ENCODE measurements at regions not wholly inside any gene's neighbourhood (a gene's known extent, or its start where the extent isn't known, plus 50 kb on each side); places are given as distances from the start of the nearest gene placed in this dataset.

- no peaks in the 10 kb centered on the region for H3K27me3 ChIP-seq
- no peak overlapping the region for H3K4me3 ChIP-seq
- no peak for DNase-seq
- no peaks in the 10 kb centered on the region for H3K36me3 ChIP-seq
- 95 to 100% (median 98%) methylated on average over 1 of the region's 1 CpG for WGBS, 3 donors
- H3K27ac ChIP-seq, result no peak overlapping the region
- TF ChIP-seq POLR2A (IDR thresholded peaks at IDR 0.05) (no peak), CTCF (IDR thresholded peaks at IDR 0.05) (no peak), EP300 (IDR thresholded peaks at IDR 0.05) (no peak)
- intact Hi-C loops (cut with DNase I), result no loop called here
- H3K4me1 ChIP-seq (ENCODE audit: insufficient read depth), result no peaks in the 10 kb centered on the region
- H3K9me3 ChIP-seq, result no peaks in the 10 kb centered on the region
Measured at GRCh38 chr7:118094044-118094443, 89.9 kb upstream of the LSM8 start.

DNA sequence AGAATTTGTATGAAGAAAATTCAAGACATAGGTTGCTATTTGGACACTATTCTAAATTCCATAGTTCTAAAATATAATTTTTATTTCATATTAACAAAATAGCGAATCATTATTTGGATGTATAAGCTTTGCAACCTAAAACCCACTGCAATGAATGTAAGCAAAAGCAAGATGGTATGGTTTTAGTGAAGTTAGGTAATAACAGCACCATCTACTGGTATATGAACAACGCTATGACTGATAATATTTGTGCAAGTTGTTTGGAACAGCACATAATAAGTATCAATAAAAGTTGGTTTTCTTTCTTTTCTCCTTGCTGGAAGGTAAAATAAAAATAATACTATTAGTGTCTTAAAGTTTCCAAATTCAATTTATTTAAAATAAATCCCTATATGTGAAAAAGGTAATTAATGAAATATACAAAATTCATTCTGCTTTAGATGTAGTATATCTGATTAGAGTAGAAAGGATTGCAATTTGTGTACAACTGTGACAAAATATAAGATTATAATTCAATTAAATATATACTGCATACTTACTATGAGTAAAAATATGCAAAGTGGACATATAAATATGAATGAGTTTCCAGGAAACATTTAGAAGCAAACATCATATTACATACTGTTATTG is 79.0 kb upstream of the LSM8 start:
- Histone ChIP-seq H3K27me3 (no peaks in the 10 kb centered on the region), H3K9me3 (no peaks in the 10 kb centered on the region), H3K4me3 (no peak overlapping the region), H3K27ac (no peak overlapping the region), H3K36me3 (no peaks in the 10 kb centered on the region), H3K4me1 (ENCODE audit: insufficient read depth) (no peaks in the 10 kb centered on the region)
- WGBS, 3 donors, result 3 to 10% (median 7%) methylated on average over 2 of the region's 2 CpGs
- no peak for DNase-seq
- TF ChIP-seq POLR2A (IDR thresholded peaks at IDR 0.05), result no peak
- no peak for TF ChIP-seq EP300 (IDR thresholded peaks at IDR 0.05)
- TF ChIP-seq CTCF (IDR thresholded peaks at IDR 0.05), result peak in 1 of 3 donors; percentile 9
- intact Hi-C loops (cut with DNase I), result no loop called here

DNA sequence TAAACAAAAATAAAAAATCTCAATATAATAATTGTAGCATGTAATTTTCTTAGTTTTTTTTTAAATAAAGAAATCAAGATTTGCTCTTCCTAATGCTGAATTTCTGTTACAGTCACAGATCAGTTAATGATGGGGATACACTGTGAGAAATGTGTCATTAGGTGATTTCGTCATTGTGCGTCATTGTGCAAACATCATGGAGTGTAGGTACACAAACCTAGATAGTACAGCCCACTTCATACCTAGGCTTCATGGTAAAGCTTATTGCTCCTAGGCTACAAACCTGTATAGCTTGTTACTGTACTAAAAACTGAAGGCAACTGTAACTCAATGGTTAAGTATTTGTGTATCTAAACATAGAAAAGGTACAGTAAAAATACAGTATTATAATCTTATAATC is 74.4 kb upstream of the LSM8 start:
- Histone ChIP-seq H3K27ac (no peak overlapping the region), H3K9me3 (no peaks in the 10 kb centered on the region), H3K36me3 (no peaks in the 10 kb centered on the region), H3K4me1 (ENCODE audit: insufficient read depth) (no peaks in the 10 kb centered on the region), H3K27me3 (no peaks in the 10 kb centered on the region), H3K4me3 (no peak overlapping the region)
- DNase-seq, result no peak
- no peak for TF ChIP-seq EP300 (IDR thresholded peaks at IDR 0.05)
- TF ChIP-seq CTCF (IDR thresholded peaks at IDR 0.05), result no peak
- TF ChIP-seq POLR2A (IDR thresholded peaks at IDR 0.05), result no peak
- intact Hi-C loops (cut with DNase I), result loop anchor here in 1 of 4 donors (10.0 kb wide), 1 partner anchor 1485 kb away; no protein-coding TSS in a partner anchor
- 90 to 94% (median 94%) methylated on average over 2 of the region's 2 CpGs for WGBS, 3 donors

DNA sequence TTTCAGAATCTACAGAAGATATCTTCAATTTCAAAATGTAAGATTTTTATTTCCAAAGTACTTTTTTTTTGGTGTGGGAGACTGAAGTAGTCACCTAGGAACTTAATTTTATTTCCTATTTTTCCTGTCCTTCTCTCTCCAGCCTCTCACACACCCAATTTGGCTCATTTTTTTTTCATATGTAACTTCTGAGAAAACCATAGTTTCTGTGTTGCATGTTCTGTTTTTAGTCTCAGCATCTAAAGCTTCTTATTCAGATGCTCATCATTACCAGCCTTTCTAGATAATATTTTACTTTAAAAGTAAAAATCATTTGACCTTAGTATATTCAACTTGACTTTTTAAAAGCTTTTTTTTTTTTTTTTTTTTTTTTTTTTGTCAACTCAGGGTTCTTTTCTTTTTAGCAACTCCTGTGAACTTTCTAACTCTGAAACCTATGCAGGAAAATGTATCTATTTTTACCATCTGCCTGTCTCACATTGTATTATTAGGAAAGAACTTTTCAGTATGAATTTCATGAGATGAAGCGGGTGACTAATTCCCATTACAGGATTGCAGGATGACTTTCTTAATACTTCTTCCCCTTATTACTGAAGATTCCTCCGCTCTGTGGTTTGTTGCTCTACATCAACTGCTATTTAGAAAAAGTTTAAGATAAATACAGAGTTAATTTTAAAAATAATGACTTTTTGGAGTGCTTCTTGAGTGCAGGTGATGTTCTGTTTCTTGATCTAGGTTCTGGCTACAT is 73.6 kb upstream of the LSM8 start:
- Histone ChIP-seq H3K27me3 (no peaks in the 10 kb centered on the region), H3K4me1 (ENCODE audit: insufficient read depth) (no peaks in the 10 kb centered on the region), H3K36me3 (no peaks in the 10 kb centered on the region), H3K27ac (no peak overlapping the region), H3K9me3 (no peaks in the 10 kb centered on the region), H3K4me3 (no peak overlapping the region)
- DNase-seq, result no peak
- 92 to 96% (median 95%) methylated on average over 2 of the region's 2 CpGs for WGBS, 3 donors
- no peak for TF ChIP-seq CTCF (IDR thresholded peaks at IDR 0.05)
- intact Hi-C loops (cut with DNase I), result loop anchor here in 1 of 4 donors (10.0 kb wide), 1 partner anchor 1484 kb away; no protein-coding TSS in a partner anchor
